K562 (cell line): ENCODE measurements at regions not wholly inside any gene's neighbourhood (a gene's known extent, or its start where the extent isn't known, plus 50 kb on each side); places are given as distances from the start of the nearest gene placed in this dataset.

ENCODE experiments used
- ATAC-seq: fragments of 200-7000 bp; cut with Tn5 transposase; 3 replicates; pipeline ENCODE4 v1.9.1; 2020; ENCODE audit warnings: moderate library complexity
- BruUV-seq: library from RNA; stranded (reverse); fragments of 400-500 nt; replicated peaks from 2 replicates; lab custom pipeline; 2021; lab: Mats Ljungman, UMichigan
- CTCF ChIA-PET: fragments of 300-600 bp; formaldehyde crosslinking; extraction: SDS; loops from one replicate; lab custom pipeline; 2021; ENCODE audit warnings: low intra/inter-chr PET ratio; lab: Yijun Ruan, JAX
- POLR2A ChIA-PET: fragments of 300-600, 350-650 bp; sonication (Branson Sonifier 250); formaldehyde crosslinking; extraction: SDS; loops from one replicate; lab custom pipeline; 2021; ENCODE audit warnings: antibody characterized with exemption, inconsistent platforms; lab: Yijun Ruan, JAX
- DNase-seq, 4 experiments: peaks; one replicate each; pipeline versions ENCODE4 v3.0.0 to v3.0.0-alpha.2; 2011 to 2018; ENCODE audit warnings: low spot score in 3 of 4, mixed read lengths in 3 of 4; ENCODE audit errors: extremely low read depth in 1 of 4
- FAIRE-seq: peaks from 2 replicates; lab custom pipeline; 2011; peaks lifted over from hg19 to GRCh38; lab: Jason Lieb, UNC
- H2AFZ ChIP-seq: 2 replicates; pipeline ENCODE4 v1.6.0; 2011; ENCODE audit warnings: low read depth, low read length, control low read depth, inconsistent platforms
- H3K27ac ChIP-seq: fragments of 200-600 bp; 3 replicates; pipeline ENCODE4 v1.8.0; 2011; ENCODE audit warnings: low read depth, mild to moderate bottlenecking, control low read depth, inconsistent platforms, low read length, moderate library complexity, mixed read lengths; ENCODE audit errors: extremely low read depth
- H3K27me3 ChIP-seq, 2 experiments: fragments of 300-600 bp in 1 of 2; 2 replicates in 1 of 2; 3 replicates in 1 of 2; pipeline versions ENCODE4 v1.6.0 to v1.8.0; 2011; ENCODE audit warnings: inconsistent platforms in 2 of 2, low read length in 2 of 2, mild to moderate bottlenecking in 1 of 2, mixed read lengths in 1 of 2, moderate library complexity in 1 of 2; ENCODE audit not compliant: control insufficient read depth in 2 of 2, insufficient read depth in 2 of 2
- H3K36me3 ChIP-seq: fragments of 300-600 bp; 3 replicates; pipeline ENCODE4 v1.8.0; 2011; ENCODE audit warnings: mild to moderate bottlenecking, low read length, inconsistent platforms; ENCODE audit not compliant: control insufficient read depth, insufficient read depth
- H3K4me1 ChIP-seq, 2 experiments: fragments of 200-600 bp in 1 of 2; replicated peaks in 1 of 2; 2 replicates in 1 of 2; 3 replicates in 1 of 2; pipeline versions ENCODE4 v1.5.1 to v1.8.0; 2011; ENCODE audit warnings: inconsistent platforms in 2 of 2, low read length in 2 of 2, mild to moderate bottlenecking in 1 of 2, mixed read lengths in 1 of 2, moderate library complexity in 1 of 2; ENCODE audit not compliant: control insufficient read depth in 2 of 2, insufficient read depth in 2 of 2
- H3K4me2 ChIP-seq: 2 replicates; pipeline ENCODE4 v1.6.1; 2011; ENCODE audit warnings: low read length, control low read depth, inconsistent platforms, mixed read lengths; ENCODE audit not compliant: insufficient read depth
- H3K4me3 ChIP-seq: fragments of 200-600 bp; sonication (generic), shearing (Covaris generic); 2 replicates; pipeline ENCODE4 v1.5.1; 2016; ENCODE audit warnings: control low read depth, inconsistent platforms
- H3K79me2 ChIP-seq: fragments of 200-600 bp; 3 replicates; pipeline ENCODE4 v1.8.0; 2011; ENCODE audit warnings: low read length, inconsistent platforms; ENCODE audit not compliant: control insufficient read depth, insufficient read depth
- H3K9ac ChIP-seq, 2 experiments: 2 replicates each; pipeline versions ENCODE4 v1.6.0 to v1.6.1; 2011; ENCODE audit warnings: low read depth in 2 of 2, low read length in 2 of 2, control low read depth in 1 of 2, inconsistent platforms in 1 of 2, mild to moderate bottlenecking in 1 of 2, mixed read lengths in 1 of 2; ENCODE audit not compliant: insufficient read depth in 1 of 2
- H3K9me1 ChIP-seq: one replicate; pipeline ENCODE4 v1.6.0; 2011; ENCODE audit warnings: inconsistent platforms, mild to moderate bottlenecking, low read length, moderate library complexity; ENCODE audit not compliant: control insufficient read depth, insufficient read depth
- H3K9me3 ChIP-seq: replicated peaks from 2 replicates; pipeline ENCODE4 v1.5.1; 2011; ENCODE audit warnings: low read depth, low read length, inconsistent platforms; ENCODE audit not compliant: control insufficient read depth, insufficient read depth
- H4K20me1 ChIP-seq: replicated peaks from 2 replicates; pipeline ENCODE4 v1.6.1; 2011; ENCODE audit warnings: low read length, inconsistent platforms, mixed read lengths; ENCODE audit not compliant: control insufficient read depth, insufficient read depth
- CC2D1A ChIP-seq: fragments of 450-650 bp; IDR thresholded peaks from 2 replicates; pipeline ENCODE4 v1.6.1; 2017; ENCODE audit warnings: mild to moderate bottlenecking
- DNMT1 ChIP-seq: fragments of 450-650 bp; IDR thresholded peaks from 2 replicates; pipeline ENCODE4 v1.6.1; 2016; ENCODE audit warnings: antibody characterized with exemption, mild to moderate bottlenecking
- DPF2 ChIP-seq: fragments of 450-650 bp; IDR thresholded peaks from 2 replicates; pipeline ENCODE4 v1.6.1; 2016
- GABPB2 ChIP-seq: fragments of 250-450 bp; sonication (Bioruptor Pico); conservative IDR thresholded peaks from 2 replicates; pipeline ENCODE4 v1.5.1; 2021; ENCODE audit warnings: mild to moderate bottlenecking
- KDM4B ChIP-seq, 2 experiments: fragments of 450-650 bp in 1 of 2; sonication (generic) in 1 of 2; IDR thresholded peaks; 2 replicates each; pipeline ENCODE4 v1.6.1; 2016 to 2017; ENCODE audit warnings: borderline replicate concordance in 2 of 2, antibody characterized with exemption in 1 of 2, low read depth in 1 of 2, mild to moderate bottlenecking in 1 of 2
- KLF13 ChIP-seq: fragments of 450-650 bp; IDR thresholded peaks from 2 replicates; pipeline ENCODE4 v1.6.1; 2016; ENCODE audit warnings: missing genetic modification characterization, low read depth, mild to moderate bottlenecking, missing compliant biosample characterization, moderate library complexity, borderline replicate concordance
- MYC ChIP-seq, 2 experiments: fragments of 250-450 bp in 1 of 2; sonication (Bioruptor Pico) in 1 of 2; IDR thresholded peaks; 2 replicates each; pipeline versions ENCODE4 v1.5.1 to v1.6.1; 2012 to 2021; ENCODE audit warnings: low read depth in 2 of 2, borderline replicate concordance in 1 of 2, improper control_type of control experiment in 1 of 2, low read length in 1 of 2, mild to moderate bottlenecking in 1 of 2, moderate library complexity in 1 of 2
- OTX1 ChIP-seq: fragments of 450-650 bp; formaldehyde crosslinking; IDR thresholded peaks from 2 replicates; pipeline ENCODE4 v1.4.0; 2022; ENCODE audit warnings: mild to moderate bottlenecking
- RAD51 ChIP-seq: fragments of 450-650 bp; IDR thresholded peaks from 2 replicates; pipeline ENCODE4 v1.7.1; 2016; ENCODE audit warnings: low read depth, mild to moderate bottlenecking, borderline replicate concordance
- SUPT5H ChIP-seq: fragments of 450-650 bp; IDR thresholded peaks from 2 replicates; pipeline ENCODE4 v1.6.1; 2016
- ZNF561 ChIP-seq: fragments of 450-650 bp; formaldehyde crosslinking; conservative IDR thresholded peaks from 2 replicates; pipeline ENCODE4 v1.4.0; 2020; ENCODE audit warnings: mild to moderate bottlenecking, moderate library complexity
- ZNF583 ChIP-seq: fragments of 250-450 bp; sonication (Bioruptor Pico); IDR thresholded peaks from 2 replicates; pipeline ENCODE4 v1.4.0; 2020
- ZNF830 ChIP-seq: fragments of 250-450 bp; sonication (Bioruptor Pico); IDR thresholded peaks from 2 replicates; pipeline ENCODE4 v1.5.0; 2021; ENCODE audit warnings: mild to moderate bottlenecking
- WGBS: fragments of 100-300 bp; shearing (Covaris generic); methylation state at CpG from one replicate; pipeline ENCODE4 v1.1.6; 2016; ENCODE audit warnings: low coverage, mixed read lengths; ENCODE audit not compliant: insufficient coverage; ENCODE audit errors: missing lambda C conversion rate; 5-methylcytosine and 5-hydroxymethylcytosine counted together
- in situ Hi-C: fragments of 300-500 bp; cut with MboI; formaldehyde crosslinking; loops from 4 replicates; pipeline ENCODE4 v1.15.0; 2018; ENCODE audit warnings: inconsistent platforms, mixed read lengths
- intact Hi-C: fragments of 100-400 bp; cut with micrococcal nuclease; formaldehyde crosslinking; loops from 2 replicates; pipeline ENCODE4 v1.14.2; 2022
- TF ChIP-seq, protein P1 (sequence below): fragments of 450-650 bp; IDR thresholded peaks from 2 replicates; pipeline ENCODE4 v1.6.1; 2014; ENCODE audit warnings: low read depth, mild to moderate bottlenecking, moderate library complexity, borderline replicate concordance

DNA sequence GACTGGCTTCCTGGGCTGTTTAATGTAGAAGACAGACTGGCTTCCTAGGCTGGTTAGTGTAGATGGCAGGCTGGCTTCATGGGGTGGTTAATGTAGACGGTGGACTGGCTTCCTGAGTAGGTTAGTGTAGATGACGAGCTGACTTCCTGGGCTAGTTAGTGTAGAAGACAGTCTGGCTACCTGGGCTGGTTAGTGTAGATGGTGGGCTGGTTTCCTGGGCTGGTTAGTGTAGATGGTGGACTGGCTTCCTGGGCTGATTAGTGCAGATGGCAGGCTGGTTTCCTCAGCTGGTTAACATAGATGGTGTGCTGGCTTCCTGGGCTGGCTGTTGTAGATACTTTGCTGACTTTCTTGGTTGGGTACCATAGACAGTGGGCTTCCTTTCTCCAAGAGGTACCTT, 122.9 kb upstream of the PPP2R2D start:
- intact Hi-C loops (no loop called here), in situ Hi-C loops (no loop called here)
- no peak for TF ChIP-seq DNMT1
- TF ChIP-seq SUPT5H = no peak
- TF ChIP-seq CC2D1A = no peak
- TF ChIP-seq ZNF583 (CRISPR knock-in tag) = no peak
- no peak for TF ChIP-seq OTX1 (CRISPR knock-in tag)
- TF ChIP-seq KDM4B (IDR thresholded peaks at IDR 0.05; ENCODE audit: borderline replicate concordance in 2 of 2, low read depth in 1 of 2) = no peak
- TF ChIP-seq ZNF830 (CRISPR knock-in tag) = no peak
- TF ChIP-seq KLF13 = no peak
- TF ChIP-seq, protein P1, sequence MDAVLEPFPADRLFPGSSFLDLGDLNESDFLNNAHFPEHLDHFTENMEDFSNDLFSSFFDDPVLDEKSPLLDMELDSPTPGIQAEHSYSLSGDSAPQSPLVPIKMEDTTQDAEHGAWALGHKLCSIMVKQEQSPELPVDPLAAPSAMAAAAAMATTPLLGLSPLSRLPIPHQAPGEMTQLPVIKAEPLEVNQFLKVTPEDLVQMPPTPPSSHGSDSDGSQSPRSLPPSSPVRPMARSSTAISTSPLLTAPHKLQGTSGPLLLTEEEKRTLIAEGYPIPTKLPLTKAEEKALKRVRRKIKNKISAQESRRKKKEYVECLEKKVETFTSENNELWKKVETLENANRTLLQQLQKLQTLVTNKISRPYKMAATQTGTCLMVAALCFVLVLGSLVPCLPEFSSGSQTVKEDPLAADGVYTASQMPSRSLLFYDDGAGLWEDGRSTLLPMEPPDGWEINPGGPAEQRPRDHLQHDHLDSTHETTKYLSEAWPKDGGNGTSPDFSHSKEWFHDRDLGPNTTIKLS = no peak
- no peak for TF ChIP-seq GABPB2
- no peak for TF ChIP-seq MYC (IDR thresholded peaks at IDR 0.05; ENCODE audit: low read depth, low read length)
- TF ChIP-seq MYC (CRISPR knock-in tag; IDR thresholded peaks at IDR 0.05; ENCODE audit: borderline replicate concordance, low read depth) = no peak
- TF ChIP-seq DPF2 = no peak
- no peak for TF ChIP-seq RAD51
- no peak for TF ChIP-seq ZNF561
- Histone ChIP-seq H3K27me3 (peaks cover 0 to 10% of the 10 kb centered on the region in 2 experiments; a peak in 2 of 5 replicates), H3K4me3 (no peak overlapping the region), H3K9me1 (no peaks in the 10 kb centered on the region), H3K79me2 (no peaks in the 10 kb centered on the region), H3K27ac (no peak overlapping the region), H3K9ac (no peak overlapping the region), H3K36me3 (no peaks in the 10 kb centered on the region), H2AFZ (no peak overlapping the region), H3K4me2 (no peak overlapping the region), H3K4me1 (no peaks in the 10 kb centered on the region), H4K20me1 (no peaks in the 10 kb centered on the region), H3K9me3 (no peaks in the 10 kb centered on the region)
- ChIA-PET CTCF (no interaction called here), POLR2A (no interaction called here)
- FAIRE-seq = no peak
- no peak for ATAC-seq
- BruUV-seq = no TSS peak
- WGBS = 4% methylated on average over 2 of the region's 2 CpGs
- DNase-seq = no peak
